ENCODE measurements at regions not wholly inside any gene's neighbourhood (a gene's known extent, or its start where the extent isn't known, plus 50 kb on each side); places are given as distances from the start of the nearest gene placed in this dataset.

GRCh38 chr2:14114275-14114674 is 518.2 kb upstream of the LRATD1 start:
- ATAC-seq = no peak

- ATAC-seq = no peak
Measured at GRCh38 chr2:14120376-14120775, 512.1 kb upstream of the LRATD1 start.

- ATAC-seq = no peak
Measured at GRCh38 chr2:14123436-14124103, 508.9 kb upstream of the LRATD1 start.

- no peak for ATAC-seq
Measured at GRCh38 chr2:14125624-14126293, 506.8 kb upstream of the LRATD1 start.

GRCh38 chr2:14126846-14127245 is 505.7 kb upstream of the LRATD1 start:
- ATAC-seq = no peak

GRCh38 chr2:14127765-14128164 is 504.8 kb upstream of the LRATD1 start:
- ATAC-seq = no peak

- ATAC-seq = no peak
Measured at GRCh38 chr2:14132386-14132785, 500.1 kb upstream of the LRATD1 start.

- no peak for ATAC-seq
Measured at GRCh38 chr2:14134771-14135170, 497.7 kb upstream of the LRATD1 start.

GRCh38 chr2:14136030-14136429 is 496.5 kb upstream of the LRATD1 start:
- no peak for ATAC-seq

GRCh38 chr2:14137643-14138042 is 494.9 kb upstream of the LRATD1 start:
- ATAC-seq = no peak

- ATAC-seq = no peak
Measured at GRCh38 chr2:14140009-14140550, 492.4 kb upstream of the LRATD1 start.

GRCh38 chr2:14143435-14143834 is 489.1 kb upstream of the LRATD1 start:
- no peak for ATAC-seq

GRCh38 chr2:14148216-14148615 is 484.3 kb upstream of the LRATD1 start:
- no peak for ATAC-seq

GRCh38 chr2:14157816-14158215 is 474.7 kb upstream of the LRATD1 start:
- no peak for ATAC-seq

- ATAC-seq = no peak
Measured at GRCh38 chr2:14180333-14180732, 452.2 kb upstream of the LRATD1 start.

GRCh38 chr2:14182227-14182946 is 450.1 kb upstream of the LRATD1 start:
- no peak for ATAC-seq

GRCh38 chr2:14185906-14186305 is 446.6 kb upstream of the LRATD1 start:
- ATAC-seq = no peak

GRCh38 chr2:14188446-14188845 is 444.1 kb upstream of the LRATD1 start:
- no peak for ATAC-seq

- no peak for ATAC-seq
Measured at GRCh38 chr2:14189929-14190328, 442.6 kb upstream of the LRATD1 start.

GRCh38 chr2:14194233-14194632 is 438.3 kb upstream of the LRATD1 start:
- ATAC-seq = no peak

GRCh38 chr2:14197293-14197692 is 435.2 kb upstream of the LRATD1 start:
- no peak for ATAC-seq

- ATAC-seq = no peak
Measured at GRCh38 chr2:14199040-14199439, 433.5 kb upstream of the LRATD1 start.

GRCh38 chr2:14219306-14219705 is 413.2 kb upstream of the LRATD1 start:
- no peak for ATAC-seq

GRCh38 chr2:14220101-14220500 is 412.4 kb upstream of the LRATD1 start:
- ATAC-seq = no peak

Data from activated CD4-positive, CD25-positive, alpha-beta regulatory T cell treated with anti-CD3 and anti-CD28 coated beads, Interleukin-2, amount 50 U/mL, for 24 hours (primary cell).